Activated T-helper 17 cell treated with anti-CD3 and anti-CD28 coated beads, Interleukin-2, amount 50 U/mL, for 72 hours (primary cell): ENCODE measurements at regions not wholly inside any gene's neighbourhood (a gene's known extent, or its start where the extent isn't known, plus 50 kb on each side); places are given as distances from the start of the nearest gene placed in this dataset.
"Not testable (repeated sequence)": the region's sequence is repeated elsewhere in the genome, so short reads cannot be mapped to it uniquely, and the experiment has no call there.

Experiments used
- ATAC-seq: fragments of 150-1000 bp; cut with Tn5 transposase; replicated peaks from 2 replicates; pipeline ENCODE4 v1.10.0; 2021; ENCODE audit warnings: mild to moderate bottlenecking, moderate library complexity
- H3K27ac Mint-ChIP-seq: one replicate; pipeline ENCODE4 v1.8.0; 2022; ENCODE audit warnings: mixed read lengths
- H3K27me3 Mint-ChIP-seq: one replicate; pipeline ENCODE4 v1.8.0; 2022; ENCODE audit warnings: mixed read lengths
- H3K36me3 Mint-ChIP-seq: one replicate; pipeline ENCODE4 v1.8.0; 2022; ENCODE audit warnings: low read depth, mild to moderate bottlenecking, mixed read lengths
- H3K4me1 Mint-ChIP-seq: one replicate; pipeline ENCODE4 v1.8.0; 2022; ENCODE audit warnings: mixed read lengths
- H3K4me3 Mint-ChIP-seq: one replicate; pipeline ENCODE4 v1.8.0; 2022; ENCODE audit warnings: mild to moderate bottlenecking, mixed read lengths
- H3K9me3 Mint-ChIP-seq: one replicate; pipeline ENCODE4 v1.8.0; 2022; ENCODE audit warnings: mixed read lengths

DNA sequence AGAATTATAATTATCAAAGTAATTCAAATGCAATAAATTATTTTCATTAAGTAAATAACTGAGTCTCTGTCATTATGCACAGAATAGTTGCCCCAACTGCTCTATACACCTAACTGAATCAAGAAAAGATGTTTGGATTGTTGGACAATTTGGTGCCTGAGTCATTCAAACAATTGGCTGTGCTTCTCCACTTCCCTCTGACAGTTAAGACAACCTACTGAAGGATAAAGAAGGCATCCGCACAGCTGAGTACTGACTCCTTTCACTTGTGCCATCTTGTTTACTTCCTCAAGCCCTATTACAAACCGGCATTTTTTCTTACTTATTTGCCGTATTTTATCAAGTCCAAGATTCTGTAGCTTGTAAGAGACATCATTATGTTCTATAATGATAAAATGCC, 110.6 kb upstream of the C1QTNF7 start:
- Mint-ChIP-seq H3K4me3 (no peak overlapping the region), H3K4me1 (no peaks in the 10 kb centered on the region), H3K9me3 (no peaks in the 10 kb centered on the region), H3K27ac (no peak overlapping the region), H3K27me3 (peaks cover 10% of the 10 kb centered on the region), H3K36me3 (no peaks in the 10 kb centered on the region)
- ATAC-seq = no peak

DNA sequence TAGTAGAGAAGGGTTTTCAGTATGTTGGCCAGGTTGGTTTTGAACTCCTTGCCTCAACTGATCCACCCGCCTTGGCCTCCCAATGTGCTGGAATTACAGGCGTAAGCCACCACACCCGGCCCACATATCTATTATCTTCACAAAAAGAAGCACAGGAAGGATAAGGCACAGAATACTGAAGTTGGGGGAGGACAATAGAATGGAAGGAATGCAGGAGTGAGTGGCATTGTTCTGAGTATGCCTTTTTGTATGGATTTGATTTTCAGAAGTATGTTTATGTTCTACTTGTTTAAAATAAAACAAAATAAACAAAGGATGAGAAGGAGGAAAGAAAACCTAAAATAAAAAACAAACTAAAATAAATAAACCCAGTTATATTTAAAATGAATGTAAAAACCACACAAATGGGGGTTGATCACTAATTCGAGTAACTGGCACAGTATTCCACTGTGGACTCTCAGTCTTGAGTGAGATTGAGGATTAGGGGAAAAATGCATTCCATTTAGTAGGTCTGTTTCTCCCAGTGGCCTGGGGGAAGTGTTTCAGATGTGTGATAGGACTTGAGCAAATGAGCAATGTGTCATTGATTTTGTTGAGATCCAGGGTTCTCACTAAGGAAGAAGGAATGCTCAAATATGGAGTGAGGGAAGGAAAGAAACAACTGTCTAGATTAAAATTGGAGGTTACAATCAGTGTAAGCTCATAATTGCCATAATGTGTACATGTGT, 109.0 kb upstream of the C1QTNF7 start:
- Mint-ChIP-seq H3K27me3 (peaks cover 13% of the 10 kb centered on the region), H3K9me3 (no peaks in the 10 kb centered on the region), H3K4me1 (no peaks in the 10 kb centered on the region), H3K4me3 (no peak overlapping the region), H3K36me3 (no peaks in the 10 kb centered on the region), H3K27ac (no peak overlapping the region)
- no peak for ATAC-seq

DNA sequence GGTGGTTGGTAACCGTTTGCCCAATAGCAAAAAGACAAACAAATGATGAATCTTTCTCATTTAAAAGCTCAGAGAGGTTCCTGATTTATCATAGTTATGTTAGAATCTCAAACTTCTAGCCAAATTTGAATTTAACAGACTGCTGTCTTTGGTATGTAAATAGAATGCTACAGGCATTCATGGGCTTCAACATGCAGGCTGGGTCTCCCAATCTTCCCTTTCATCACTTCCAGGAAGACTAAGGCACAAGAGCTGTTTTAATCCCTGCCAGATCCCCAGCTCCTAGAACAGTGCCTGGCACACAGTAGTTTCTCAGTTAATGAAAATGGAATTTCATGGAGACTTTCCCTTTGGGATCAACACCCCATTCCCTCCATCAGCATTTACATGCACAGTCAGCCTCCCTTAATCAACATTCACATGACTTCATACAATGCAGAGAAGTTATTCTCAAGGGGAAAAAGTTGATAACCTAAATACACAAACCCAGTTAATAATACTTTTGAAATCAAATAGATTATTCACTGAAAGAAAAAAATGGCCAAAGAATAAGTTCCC, 107.6 kb upstream of the C1QTNF7 start:
- no peaks in the 10 kb centered on the region for H3K36me3 Mint-ChIP-seq
- no peaks in the 10 kb centered on the region for H3K9me3 Mint-ChIP-seq
- H3K27ac Mint-ChIP-seq = no peak overlapping the region
- H3K27me3 Mint-ChIP-seq = peaks cover 21% of the 10 kb centered on the region
- no peaks in the 10 kb centered on the region for H3K4me1 Mint-ChIP-seq
- ATAC-seq = no peak
- H3K4me3 Mint-ChIP-seq = no peak overlapping the region

- Mint-ChIP-seq H3K27ac (no peak overlapping the region), H3K4me3 (no peak overlapping the region), H3K27me3 (peaks cover 21% of the 10 kb centered on the region), H3K36me3 (no peaks in the 10 kb centered on the region), H3K9me3 (no peaks in the 10 kb centered on the region), H3K4me1 (no peaks in the 10 kb centered on the region)
- ATAC-seq = no peak
These were observed 105.8 kb upstream of the C1QTNF7 start for GRCh38 chr4:15322006-15322405.

DNA sequence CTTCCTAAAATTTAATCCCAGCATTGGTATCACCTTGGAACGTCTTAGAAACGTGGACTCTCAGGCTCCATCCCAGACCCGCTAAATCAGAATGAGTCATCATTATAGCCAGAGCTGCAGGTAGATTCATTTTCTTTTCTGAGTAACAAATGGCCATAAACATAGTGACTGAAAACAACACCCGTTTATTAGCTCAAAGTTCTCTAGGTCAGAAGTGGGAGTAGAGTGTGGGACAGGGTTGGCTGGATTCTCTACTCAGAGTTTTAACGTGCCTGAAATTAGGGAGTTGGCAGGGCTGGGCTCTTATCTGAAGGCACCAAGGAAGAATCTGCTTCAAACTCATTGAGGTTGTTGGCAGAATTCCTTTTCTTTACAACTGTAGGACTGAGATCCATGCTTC, 101.8 kb upstream of the C1QTNF7 start:
- Mint-ChIP-seq H3K36me3 (no peaks in the 10 kb centered on the region), H3K4me1 (no peaks in the 10 kb centered on the region), H3K9me3 (no peaks in the 10 kb centered on the region), H3K27me3 (peaks cover 18% of the 10 kb centered on the region), H3K27ac (no peak overlapping the region), H3K4me3 (no peak overlapping the region)
- no peak for ATAC-seq

- peaks cover 10% of the 10 kb centered on the region for H3K27me3 Mint-ChIP-seq
- H3K4me3 Mint-ChIP-seq = no peak overlapping the region
- no peaks in the 10 kb centered on the region for H3K36me3 Mint-ChIP-seq
- no peak for ATAC-seq
- H3K4me1 Mint-ChIP-seq = no peaks in the 10 kb centered on the region
- H3K27ac Mint-ChIP-seq = no peak overlapping the region
- H3K9me3 Mint-ChIP-seq = no peaks in the 10 kb centered on the region
These were observed 100.2 kb upstream of the C1QTNF7 start for GRCh38 chr4:15327311-15328298.

DNA sequence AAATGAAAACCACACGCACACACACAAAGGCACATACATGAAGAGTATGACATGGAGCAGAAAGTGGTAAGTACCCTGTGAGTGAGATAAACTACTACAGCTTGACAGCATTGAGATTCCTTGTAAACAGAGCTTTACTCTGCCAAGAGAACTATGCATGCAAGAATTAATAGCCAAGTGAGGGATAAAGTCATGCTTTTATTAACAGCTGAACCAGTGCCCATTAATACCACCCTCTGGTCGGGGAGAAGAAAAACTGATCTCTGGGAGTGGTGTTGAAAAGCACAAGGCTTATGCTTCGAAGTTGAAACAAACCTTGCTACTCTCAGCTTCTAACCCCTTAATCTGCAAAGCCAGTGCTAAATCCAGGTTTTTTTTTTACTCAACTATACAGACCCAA, 95.9 kb upstream of the C1QTNF7 start:
- no peak overlapping the region for H3K27ac Mint-ChIP-seq
- no peak overlapping the region for H3K4me3 Mint-ChIP-seq
- peaks cover 1% of the 10 kb centered on the region for H3K27me3 Mint-ChIP-seq
- H3K36me3 Mint-ChIP-seq = no peaks in the 10 kb centered on the region
- ATAC-seq = no peak
- peaks cover 4% of the 10 kb centered on the region for H3K4me1 Mint-ChIP-seq
- H3K9me3 Mint-ChIP-seq = no peaks in the 10 kb centered on the region

DNA sequence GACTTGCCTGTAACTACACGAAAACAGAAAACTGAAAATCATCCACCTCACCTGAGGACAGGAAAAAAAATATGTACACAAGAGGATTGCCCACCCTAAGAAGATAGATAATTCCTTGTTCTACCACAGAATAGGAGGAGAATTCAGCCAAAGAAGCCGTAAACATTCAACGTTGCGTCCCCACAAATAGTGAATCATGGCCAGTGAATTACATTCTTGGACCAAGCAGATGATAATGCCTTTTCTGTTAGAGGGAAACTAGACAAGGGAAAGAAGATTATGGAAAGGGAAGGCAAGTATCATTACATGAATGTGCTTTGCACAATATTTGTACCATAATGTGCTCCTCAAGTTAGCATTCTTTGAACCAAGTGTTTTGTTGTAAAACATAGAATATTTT, 95.5 kb upstream of the C1QTNF7 start:
- Mint-ChIP-seq H3K9me3 (no peaks in the 10 kb centered on the region), H3K27me3 (peaks cover 3% of the 10 kb centered on the region), H3K36me3 (no peaks in the 10 kb centered on the region), H3K4me3 (no peak overlapping the region), H3K27ac (no peak overlapping the region), H3K4me1 (peaks cover 5% of the 10 kb centered on the region)
- ATAC-seq = no peak

GRCh38 chr4:15333692-15334633, 93.9 kb upstream of the C1QTNF7 start:
- H3K36me3 Mint-ChIP-seq = no peaks in the 10 kb centered on the region
- no peak overlapping the region for H3K27ac Mint-ChIP-seq
- peaks cover 3% of the 10 kb centered on the region for H3K27me3 Mint-ChIP-seq
- H3K4me1 Mint-ChIP-seq = peaks cover 5% of the 10 kb centered on the region
- peak; percentile 48 for ATAC-seq
- no peaks in the 10 kb centered on the region for H3K9me3 Mint-ChIP-seq
- H3K4me3 Mint-ChIP-seq = no peak overlapping the region

GRCh38 chr4:15336410-15337167, 91.2 kb upstream of the C1QTNF7 start:
- Mint-ChIP-seq H3K4me1 (peaks cover 5% of the 10 kb centered on the region), H3K36me3 (no peaks in the 10 kb centered on the region), H3K9me3 (no peaks in the 10 kb centered on the region), H3K27ac (no peak overlapping the region), H3K27me3 (peaks cover 6% of the 10 kb centered on the region), H3K4me3 (no peak overlapping the region)
- ATAC-seq = no peak

DNA sequence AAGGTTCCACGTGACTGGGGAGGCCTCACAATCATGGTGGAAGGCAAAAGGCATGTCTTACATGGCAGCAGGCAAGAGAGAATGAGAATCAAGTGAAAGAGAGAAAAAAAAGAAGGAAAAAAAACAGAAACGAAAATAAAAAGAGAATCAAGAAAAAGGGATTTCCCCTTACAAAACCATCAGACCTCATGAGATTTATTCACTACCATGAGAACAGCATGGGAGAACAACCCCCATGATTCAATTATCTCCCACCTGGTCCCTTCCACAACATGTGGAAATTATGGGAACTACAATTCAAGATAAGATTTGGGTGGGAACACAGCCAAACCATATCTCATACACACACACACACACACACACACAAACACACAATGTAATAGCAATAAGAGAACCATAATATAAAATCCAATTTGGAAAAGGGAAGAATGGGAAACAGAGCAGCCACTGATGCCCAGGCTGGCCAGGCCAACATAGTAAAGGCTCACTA, 90.6 kb upstream of the C1QTNF7 start:
- not testable (repeated sequence) for H3K4me1 Mint-ChIP-seq, H3K9me3 Mint-ChIP-seq, H3K36me3 Mint-ChIP-seq, ATAC-seq, H3K4me3 Mint-ChIP-seq, H3K27ac Mint-ChIP-seq, H3K27me3 Mint-ChIP-seq

- Mint-ChIP-seq H3K4me3 (no peak overlapping the region), H3K27me3 (peaks cover 10% of the 10 kb centered on the region), H3K27ac (no peak overlapping the region), H3K9me3 (no peaks in the 10 kb centered on the region), H3K36me3 (no peaks in the 10 kb centered on the region), H3K4me1 (peaks cover 5% of the 10 kb centered on the region)
- ATAC-seq = no peak
These were observed 88.1 kb upstream of the C1QTNF7 start for GRCh38 chr4:15339737-15340136.

DNA sequence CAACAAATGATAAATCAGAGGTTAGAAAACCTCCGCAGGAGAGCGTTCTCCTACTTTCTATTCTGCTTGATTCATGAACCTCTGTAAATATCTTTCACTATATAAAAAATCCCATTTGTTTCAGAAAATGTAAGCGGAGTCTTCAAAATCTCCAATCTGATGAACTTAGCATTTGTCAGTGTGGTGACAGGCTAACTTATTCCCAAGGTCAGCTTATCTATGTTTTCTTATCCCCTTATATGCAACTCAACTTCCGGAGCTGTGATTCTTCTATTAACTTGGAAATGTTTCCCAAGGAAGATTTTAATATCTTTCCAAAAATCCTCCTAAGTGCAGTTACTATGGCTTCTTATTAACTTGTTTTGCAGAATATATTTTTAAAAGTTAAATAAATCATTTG, 87.5 kb upstream of the C1QTNF7 start:
- Mint-ChIP-seq H3K4me3 (no peak overlapping the region), H3K9me3 (no peaks in the 10 kb centered on the region), H3K27ac (no peak overlapping the region), H3K36me3 (no peaks in the 10 kb centered on the region), H3K27me3 (peaks cover 10% of the 10 kb centered on the region), H3K4me1 (peaks cover 5% of the 10 kb centered on the region)
- ATAC-seq = no peak
